DMS153 treated with DMSO at 0.1 percent for 48 hours (cell line): ENCODE measurements at regions not wholly inside any gene's neighbourhood (a gene's known extent, or its start where the extent isn't known, plus 50 kb on each side); places are given as distances from the start of the nearest gene placed in this dataset.
"Not testable (repeated sequence)": the region's sequence is repeated elsewhere in the genome, so short reads cannot be mapped to it uniquely, and the experiment has no call there.

Source experiments
- DNase-seq: peaks from one replicate; lab custom pipeline; 2025; ENCODE audit not compliant: unreplicated experiment; lab: John Stamatoyannopoulos, UW

DNA sequence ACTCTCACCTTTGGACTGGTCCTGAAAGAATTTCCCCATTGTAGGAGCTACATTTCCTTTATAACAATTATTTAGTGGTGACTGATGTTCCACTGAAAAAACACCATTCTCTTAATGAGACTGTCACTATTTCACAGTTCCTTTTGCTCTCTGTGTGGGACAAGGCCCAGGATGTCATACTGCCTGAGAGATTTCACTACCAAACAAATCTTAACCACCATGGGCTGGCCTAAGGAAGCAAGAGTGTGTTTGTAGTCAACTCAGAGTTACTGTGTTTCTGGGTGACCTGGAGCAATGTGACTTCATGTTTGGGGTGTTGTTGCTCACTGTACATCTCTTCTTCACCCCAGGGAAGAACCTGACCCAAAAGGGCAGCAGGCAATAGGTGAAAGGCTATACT lies 50.1 kb upstream of the ZNF608 start:
- no peak for DNase-seq

DNA sequence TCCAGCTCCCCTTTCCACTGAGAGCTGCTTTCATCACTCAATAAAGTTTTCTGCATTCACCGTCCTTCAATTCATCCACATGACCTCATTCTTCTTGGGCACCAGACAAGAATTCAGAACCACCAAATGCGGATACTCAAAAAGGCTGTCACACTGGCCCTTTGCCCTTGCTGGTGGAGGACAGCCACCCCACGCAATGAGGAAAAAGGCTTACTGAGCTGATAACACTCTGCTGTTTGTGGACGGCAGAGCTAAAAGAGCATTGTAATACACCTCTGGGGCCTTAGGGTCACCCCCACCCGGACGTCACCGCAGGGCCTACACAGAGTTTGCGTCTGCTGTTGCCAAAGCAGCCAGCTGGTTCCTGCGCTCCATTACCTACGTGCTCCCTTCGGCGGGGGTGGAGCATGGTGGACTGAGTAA lies 51.2 kb upstream of the ZNF608 start:
- no peak for DNase-seq

DNA sequence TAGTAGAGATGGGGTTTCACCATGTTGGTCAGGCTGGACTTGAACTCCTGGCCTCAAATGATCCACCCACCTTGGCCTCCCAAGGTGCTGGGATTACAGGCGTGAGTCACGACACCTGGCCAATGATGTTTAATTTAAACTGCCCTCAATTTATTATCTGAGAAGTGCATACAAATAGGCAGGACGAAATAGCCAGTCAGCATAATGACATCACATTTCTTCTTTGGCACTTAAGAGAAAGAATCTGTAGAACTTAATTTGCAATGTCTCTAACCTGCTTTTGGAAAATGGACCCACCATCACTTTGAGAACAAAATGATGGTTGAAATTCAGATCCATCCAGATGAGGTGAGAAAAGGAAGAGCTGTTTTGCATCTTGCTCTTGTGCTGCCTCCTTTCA lies 52.5 kb upstream of the ZNF608 start:
- DNase-seq: no peak

DNA sequence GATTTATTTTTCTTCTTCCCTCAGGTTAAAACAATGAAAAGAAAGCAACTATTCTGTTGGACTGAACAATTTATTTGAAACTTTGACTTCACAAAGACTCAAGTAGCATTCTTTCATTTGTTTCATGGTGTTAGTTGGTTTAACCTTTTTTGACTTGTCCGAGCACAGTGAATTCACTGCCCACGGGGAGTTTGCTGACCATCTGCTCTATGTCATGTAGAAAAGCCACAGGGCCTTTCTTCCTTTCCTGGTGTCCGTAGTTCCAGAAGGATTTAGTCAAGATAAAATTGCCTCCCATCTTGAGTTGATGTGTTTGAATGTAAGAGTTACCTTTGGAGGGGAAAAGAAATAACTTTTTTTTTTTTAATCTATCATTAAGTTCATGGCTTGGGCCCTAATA lies 55.1 kb upstream of the ZNF608 start:
- DNase-seq: no peak

DNA sequence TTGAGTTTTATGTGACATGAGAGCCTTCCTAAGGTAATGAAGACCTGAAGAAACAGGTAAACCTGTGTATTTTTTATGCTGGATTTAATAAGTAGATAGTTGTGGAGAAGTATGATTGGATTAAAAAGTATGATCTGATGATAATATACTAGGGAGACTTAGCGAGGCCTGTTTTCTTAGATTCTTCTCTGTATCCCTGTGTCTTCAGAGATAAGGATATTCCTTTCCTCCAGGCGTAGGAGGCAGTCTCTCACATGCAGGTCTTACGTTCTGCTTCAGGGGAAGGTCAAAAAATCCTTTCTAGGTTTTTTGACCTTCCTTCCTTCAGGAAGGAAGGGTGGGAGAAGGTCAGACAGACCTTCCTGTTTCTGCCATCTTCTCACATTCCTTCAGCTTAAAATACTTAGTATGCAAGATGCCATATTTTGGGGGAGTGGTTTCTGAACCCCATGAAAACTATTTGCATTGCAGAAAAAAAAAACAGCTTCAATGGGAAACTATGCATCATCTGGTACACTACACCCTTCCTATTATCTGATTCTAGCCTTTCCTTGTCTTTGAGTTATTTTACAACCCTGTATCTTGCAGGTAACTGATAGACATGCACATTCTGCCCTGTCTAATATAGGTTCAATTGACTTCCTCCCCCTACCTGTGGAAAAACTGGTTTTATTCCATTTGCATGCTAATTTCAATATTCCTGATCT lies 57.3 kb upstream of the ZNF608 start:
- DNase-seq: no peak

DNA sequence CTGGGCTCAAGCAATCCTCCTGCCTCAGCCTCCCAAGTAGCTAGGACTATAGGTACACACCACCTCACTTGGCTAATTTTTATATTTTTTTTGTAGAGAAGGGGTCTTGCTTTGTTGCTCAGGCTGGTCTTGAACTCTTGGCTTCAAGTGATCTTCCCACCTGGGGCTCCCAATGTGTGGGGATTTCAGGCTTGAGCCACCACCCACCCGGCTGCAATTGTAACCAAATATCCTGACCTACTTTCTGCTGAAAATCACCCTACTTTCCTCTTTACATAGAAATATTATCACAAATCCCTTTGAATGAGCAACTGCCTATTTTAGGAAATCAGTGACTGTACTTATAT lies 59.6 kb upstream of the ZNF608 start:
- DNase-seq: no peak

DNA sequence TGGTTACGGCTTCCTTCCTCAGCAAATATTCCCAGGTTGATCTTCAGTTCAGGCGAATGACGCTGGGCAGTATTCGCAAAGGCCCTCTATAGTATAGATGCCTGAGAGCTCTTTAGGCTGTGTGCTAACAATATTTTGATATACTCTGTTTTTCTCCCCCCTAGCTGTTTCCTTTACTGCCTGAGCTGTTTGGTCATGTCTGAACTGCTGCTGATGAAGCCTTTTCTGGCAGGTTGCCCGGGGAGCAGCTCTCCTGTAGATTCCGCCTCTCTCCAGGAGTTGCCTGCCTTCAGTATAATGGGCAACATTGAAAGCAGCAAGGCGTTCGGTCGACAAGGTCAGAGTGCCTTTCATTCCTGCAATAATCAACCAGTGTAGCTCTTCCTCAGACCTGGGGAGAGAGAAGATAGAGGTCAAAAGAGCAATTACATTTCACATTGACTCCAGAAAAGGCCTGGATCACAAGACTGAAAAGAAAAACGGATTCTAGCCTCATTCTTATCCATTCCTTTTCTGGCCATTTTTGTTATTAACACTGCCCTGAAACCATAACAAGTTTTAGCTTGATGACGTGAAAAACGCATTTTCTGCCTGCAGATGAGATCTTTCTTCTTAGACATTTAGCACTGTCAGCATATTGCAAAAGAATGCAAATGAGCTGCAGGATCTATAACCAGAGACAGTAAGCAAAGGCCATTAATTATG lies 60.1 kb upstream of the ZNF608 start:
- peak; percentile 76 for DNase-seq

DNA sequence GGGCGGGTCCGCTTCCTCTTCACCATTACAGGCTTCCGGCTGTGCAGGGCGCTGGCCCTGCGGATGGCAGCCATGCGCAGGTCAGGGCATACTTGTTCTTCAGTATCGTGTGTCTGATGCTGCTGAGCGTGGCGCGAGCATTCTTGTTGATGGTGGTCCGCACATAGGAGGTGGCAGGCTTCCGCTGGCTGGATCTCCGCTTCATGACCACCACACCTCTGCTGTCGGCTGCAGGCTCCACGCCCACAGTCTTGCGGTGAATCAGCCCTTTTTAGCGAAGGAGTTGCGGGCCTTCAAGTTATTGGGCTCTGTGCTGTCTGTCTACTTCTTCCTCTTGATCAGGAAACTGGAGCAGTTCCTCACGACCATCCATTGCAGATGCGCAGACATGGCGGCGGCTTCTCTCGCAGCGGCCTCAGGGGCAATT lies 62.4 kb upstream of the ZNF608 start:
- no peak for DNase-seq

DNA sequence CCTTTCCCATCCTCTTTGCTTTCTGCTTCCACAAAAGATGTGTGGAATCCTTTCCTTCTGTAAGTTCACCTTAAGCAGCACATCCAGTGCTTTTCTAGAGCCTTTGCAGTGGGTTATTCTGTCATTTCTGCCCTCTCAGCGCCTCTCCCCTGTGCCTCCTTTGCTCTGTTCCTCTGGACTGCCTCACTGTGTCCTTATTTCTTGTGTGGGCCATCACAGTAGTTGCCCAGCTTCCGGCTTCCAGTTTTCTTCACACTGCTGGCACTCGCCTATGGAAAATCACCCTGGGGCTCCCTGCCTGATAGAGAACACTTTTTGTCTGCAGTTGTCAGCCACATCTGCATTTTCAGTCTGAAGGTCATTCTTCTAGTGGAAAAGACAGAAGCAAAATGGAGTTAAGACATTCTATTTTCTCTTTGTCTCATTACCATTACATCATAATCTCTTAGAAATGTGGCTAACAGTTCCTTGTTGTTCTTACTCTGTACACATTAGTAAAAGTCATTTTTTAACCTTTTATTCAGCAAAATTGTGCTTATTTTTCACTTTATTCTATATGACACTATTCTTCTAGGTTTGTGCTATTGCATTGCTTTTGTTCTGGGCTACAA lies 64.1 kb upstream of the ZNF608 start:
- no peak for DNase-seq

DNA sequence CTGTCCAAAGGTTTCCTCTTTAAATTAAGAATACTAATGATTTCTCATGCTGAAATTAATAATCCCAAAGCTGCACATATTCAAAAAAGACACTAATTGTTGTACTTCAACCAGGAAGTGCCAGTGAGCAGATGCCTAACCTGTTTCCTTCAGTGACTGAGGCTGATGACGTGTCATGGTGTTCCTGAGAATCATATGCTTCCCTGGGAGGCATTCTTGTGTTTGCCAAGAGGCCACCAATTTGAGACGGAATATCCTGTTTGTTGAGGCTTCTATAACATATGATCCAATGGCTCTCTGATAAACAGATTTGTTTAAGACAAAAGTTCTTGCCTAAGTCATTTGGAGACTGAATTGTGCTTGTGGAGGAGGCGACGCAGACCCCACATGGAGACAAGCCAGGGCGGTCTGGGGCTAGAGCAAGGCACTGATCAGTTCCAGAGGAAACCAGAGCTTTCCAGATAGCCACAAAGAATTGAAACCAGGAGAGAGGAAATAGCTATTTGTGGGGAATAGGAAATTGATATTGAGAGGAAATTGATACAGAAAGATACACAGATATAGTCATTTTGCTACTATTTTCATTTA lies 66.4 kb upstream of the ZNF608 start:
- no peak for DNase-seq

DNA sequence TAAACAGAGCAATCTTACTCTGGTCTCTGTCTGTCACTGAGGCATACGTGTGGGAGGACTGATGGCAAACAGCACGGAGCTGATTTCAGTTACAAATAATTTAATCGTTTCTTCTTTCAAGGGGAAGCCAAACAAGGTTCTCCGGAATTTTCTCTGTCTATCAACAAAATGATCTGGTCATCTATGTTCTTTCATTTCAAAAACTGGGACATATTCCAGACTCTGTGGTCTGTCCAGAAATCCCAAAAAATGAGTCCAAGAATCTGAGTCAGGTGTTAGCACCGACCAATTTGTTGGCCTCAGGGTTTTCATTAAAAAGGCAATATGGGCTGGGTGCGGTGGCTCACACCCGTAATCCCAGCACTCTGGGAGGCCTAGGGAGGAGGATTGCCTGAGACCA lies 69.9 kb upstream of the ZNF608 start:
- no peak for DNase-seq

DNA sequence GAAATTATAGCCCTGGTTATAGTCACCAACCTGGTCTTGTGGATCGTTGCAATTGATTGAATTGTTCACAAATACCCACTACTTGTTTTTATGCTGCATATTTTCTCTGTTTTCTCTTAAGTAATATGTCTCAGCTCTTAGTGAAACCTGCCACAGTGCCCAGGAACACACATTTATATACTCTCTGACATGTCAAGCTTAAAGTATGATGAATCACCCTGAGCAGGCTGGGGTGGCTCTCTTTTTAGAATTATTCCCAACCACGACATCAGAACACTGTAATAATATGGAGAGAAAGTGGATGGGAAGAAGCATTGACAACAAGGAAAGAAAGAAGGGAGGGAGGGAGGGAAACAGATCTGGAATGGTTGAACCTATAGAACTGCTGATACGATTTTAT lies 72.8 kb upstream of the ZNF608 start:
- no peak for DNase-seq

DNA sequence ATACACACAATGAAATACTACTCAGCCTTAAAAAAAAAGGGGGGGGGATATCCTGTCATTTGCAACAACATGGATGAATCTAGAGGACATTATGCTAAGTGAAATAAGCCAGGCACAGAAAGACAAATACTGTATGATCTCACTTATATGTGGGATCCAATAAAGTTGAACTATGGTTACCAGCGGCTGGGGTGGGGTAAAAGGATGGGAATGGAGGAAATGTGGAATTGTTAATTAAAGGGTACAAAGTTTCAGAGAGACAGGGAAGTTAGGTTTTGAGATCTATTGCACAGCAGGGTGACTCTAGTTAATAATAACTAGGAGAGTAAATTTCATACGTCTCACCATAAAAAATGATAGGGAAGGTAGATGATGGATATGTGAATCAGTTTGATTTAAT lies 76.2 kb upstream of the ZNF608 start:
- DNase-seq: no peak

DNA sequence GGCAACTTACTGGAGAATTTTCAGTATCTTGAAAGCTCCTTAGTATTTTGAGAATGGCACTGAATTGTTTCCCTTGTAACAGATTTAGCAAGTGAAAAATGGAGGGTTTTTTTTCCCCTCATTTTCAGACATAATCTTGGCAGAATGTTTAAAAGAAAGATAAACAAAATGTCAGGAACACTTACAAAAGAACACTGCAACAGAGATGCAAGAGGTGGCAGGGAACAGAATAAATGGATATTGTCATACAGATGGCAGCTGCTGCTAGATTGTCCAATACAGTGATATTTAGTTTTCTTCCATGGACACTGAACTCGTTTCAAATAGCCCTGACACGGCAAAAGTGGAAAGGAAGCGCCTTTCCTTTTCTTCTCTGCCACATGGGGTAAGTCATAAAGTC lies 76.9 kb upstream of the ZNF608 start:
- DNase-seq: no peak

DNA sequence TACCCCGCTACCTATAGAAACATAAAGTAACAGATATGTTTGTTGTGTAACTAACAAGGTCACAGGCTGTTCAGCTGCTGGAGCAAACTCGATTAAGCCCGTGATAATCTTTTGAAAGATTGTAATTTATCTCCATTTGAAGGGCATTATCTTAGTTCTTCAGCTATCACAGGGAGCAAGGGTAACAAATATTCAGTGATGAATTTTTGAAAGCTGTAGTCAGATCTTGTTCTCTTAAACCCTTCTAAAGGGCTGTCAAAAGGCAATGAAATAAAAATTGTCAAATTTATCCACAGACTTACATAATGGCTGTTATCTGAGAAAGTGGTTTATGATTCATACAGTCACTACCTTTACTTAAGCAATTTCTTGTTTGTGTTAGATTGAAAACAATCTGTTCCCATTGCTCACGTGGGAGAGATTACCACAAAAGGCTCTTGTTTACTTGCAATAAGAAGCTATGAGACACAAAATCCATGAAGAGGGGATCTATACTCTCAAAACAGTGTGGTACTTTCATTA lies 78.3 kb upstream of the ZNF608 start:
- DNase-seq: no peak

DNA sequence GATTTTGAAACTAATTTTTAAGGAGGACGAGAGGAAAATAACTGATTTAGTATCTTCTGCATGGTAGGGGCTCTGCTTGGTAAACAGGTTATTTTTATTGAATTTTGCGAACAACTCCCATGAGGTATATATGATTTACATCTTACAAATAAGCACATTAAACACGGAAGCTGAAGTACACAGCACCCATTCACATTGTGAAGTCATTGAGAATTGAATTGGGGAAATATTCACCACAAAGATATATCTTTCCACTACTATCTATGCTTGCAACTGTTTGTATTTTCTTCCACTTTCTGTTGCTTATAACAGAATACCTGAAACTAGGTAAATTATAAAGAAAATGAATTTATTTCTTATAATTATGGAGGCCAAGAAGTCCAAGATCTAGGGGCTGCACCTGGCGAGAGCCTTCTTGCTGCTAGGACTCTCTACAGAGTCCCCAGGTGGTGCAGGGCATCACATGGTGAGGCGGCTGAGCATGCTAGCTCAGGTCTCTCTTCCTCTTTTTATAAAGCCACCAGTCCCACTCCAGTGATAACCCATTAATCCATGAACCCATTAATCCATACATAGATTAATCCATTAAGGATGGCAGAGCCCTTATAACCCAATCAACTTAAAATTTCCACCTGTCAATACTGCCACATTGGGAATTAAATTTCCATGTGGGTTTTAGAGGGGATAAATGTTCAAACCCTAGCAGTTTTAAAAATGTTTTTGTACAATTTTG lies 79.0 kb upstream of the ZNF608 start:
- DNase-seq: no peak

DNA sequence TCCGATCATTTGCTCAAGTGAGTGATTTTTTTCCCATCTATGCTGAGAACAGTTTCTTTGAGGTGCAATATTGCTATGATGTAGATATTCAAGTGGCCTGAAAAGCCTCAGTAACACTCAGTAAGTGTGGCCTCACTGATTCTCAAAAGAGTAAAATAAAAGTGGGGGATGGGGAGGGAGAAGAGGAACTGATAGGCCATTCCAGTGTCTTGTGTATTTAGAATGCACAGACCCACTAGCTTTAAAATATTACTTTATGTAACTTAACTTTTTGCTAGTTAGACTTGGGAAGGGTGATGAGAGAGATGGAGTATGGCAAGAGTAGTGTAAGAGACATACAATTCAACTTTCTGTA lies 79.5 kb upstream of the ZNF608 start:
- no peak for DNase-seq

DNA sequence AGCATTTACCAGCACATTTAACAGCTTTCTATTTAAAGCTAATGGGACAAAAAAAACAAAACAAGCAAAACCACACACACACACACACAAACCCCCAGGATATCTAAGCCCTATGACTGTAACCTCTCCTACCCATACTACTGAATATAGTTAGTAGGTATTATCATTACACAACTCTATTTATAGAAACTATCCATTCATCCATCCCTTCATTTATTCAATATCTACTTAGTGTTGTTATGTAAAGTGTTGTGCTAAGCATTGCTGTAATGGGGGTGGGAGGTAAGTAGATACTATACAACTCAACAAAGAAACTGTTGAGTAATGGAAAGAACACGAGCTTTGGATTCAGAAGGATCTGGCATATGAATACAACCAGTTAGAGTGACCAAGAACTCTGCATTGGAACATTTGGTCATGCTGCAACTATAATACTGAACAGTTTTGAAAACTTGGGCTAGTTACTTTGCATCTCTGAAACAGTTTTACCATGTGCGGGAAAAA lies 82.3 kb upstream of the ZNF608 start:
- DNase-seq: no peak

DNA sequence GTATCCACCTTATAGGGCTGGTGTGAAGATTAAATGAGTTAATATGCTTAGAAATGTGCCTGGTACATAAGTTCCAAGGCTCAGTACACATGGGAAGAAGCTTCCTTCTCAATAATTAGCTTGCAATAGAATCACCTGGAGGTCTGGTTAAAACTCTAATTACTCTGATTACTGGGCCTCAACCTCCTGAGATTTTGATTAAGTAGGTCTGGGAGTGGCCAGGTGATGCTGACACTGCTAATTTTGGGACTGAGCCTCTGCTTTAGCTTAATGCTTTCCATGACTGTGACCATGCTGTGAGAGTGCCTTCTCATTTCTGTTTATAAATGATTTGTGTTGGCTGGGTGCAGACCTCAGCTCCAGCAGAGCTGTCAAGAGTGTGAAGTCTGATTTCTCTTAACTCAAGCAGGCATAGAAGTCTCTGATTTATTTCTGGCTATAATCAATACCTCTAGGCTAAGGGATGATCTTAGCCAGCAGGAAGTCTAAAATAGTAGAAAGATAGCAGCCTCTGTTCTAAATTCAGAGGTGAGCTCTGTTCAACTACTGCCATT lies 85.3 kb upstream of the ZNF608 start:
- DNase-seq: no peak

DNA sequence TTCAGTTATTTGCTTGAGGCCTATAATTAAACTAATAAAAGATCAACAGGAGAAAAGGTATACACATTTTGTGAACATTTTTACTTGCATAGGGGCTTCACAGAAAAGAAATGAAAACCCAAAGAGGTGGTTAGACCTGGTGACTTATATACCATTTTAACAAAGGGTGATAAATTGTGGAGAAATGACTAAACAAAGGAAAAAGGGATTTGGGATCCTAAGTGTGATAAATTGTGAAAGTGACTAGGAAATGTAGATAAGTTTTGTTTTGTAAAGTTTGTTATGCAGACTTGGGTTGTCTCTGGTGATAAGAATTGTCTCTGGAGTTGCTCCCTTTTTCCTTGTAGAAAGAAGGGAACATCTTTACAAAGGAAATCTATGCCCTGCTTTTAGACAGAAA lies 86.1 kb upstream of the ZNF608 start:
- DNase-seq: no peak

DNA sequence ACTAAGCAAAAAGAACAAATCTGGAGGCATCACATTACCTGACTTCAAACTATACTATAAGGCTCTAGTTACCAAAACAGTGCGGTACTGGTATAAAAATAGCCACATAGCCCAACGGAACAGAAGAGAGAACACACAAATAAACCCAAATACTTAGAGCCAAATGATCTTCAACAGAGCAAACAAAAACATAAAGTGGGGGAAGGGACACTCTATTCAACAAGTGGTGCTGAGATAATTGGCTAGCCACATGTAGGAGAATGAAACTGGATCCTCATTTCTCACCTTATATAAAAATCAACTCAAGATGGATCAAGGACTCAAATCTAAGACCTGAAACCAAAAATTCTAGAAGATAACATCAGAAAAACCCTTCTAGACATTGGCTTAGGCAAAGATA lies 89.9 kb upstream of the ZNF608 start:
- not testable (repeated sequence) for DNase-seq
